Left lung (tissue), 4 donors: ENCODE measurements at regions not wholly inside any gene's neighbourhood (a gene's known extent, or its start where the extent isn't known, plus 50 kb on each side); places are given as distances from the start of the nearest gene placed in this dataset.

ENCODE experiments used
- ATAC-seq: fragments of 200-7000 bp; cut with Tn5 transposase; one replicate; pipeline ENCODE4 v1.9.1; 2020; ENCODE audit warnings: moderate library complexity
- DNase-seq, 4 donors: peaks; one replicate each; pipeline ENCODE4 v3.0.0-alpha.2; 2013 to 2020
- H3K27ac ChIP-seq, 2 donors: fragments of 200-600 bp; sonication (generic) in 1 of 2; one replicate each; pipeline versions ENCODE4 v1.5.0 to v1.8.0; 2020 to 2021
- H3K27me3 ChIP-seq, 2 donors: fragments of 200-600 bp; sonication (generic) in 1 of 2; one replicate each; pipeline versions ENCODE4 v1.5.0 to v1.8.0; 2020 to 2021
- H3K36me3 ChIP-seq, 2 donors: fragments of 200-600 bp; sonication (generic) in 1 of 2; one replicate each; pipeline versions ENCODE4 v1.5.0 to v1.8.0; 2020 to 2021
- H3K4me1 ChIP-seq, 2 donors: fragments of 200-600 bp; one replicate each; pipeline ENCODE4 v1.8.0; 2021
- H3K4me3 ChIP-seq, 2 donors: fragments of 200-600 bp; sonication (generic) in 1 of 2; one replicate each; pipeline versions ENCODE4 v1.5.0 to v1.8.0; 2020 to 2021; ENCODE audit warnings: mild to moderate bottlenecking in 1 of 2
- H3K9me3 ChIP-seq, 2 donors: fragments of 200-600 bp; sonication (generic) in 1 of 2; one replicate each; pipeline versions ENCODE4 v1.5.0 to v1.8.0; 2020 to 2021
- intact Hi-C, 2 donors: fragments of 100-400 bp; cut with DNase I; formaldehyde crosslinking; loops; one replicate each; pipeline versions ENCODE4 v1.11.2 to v1.14.2; 2022
- TF ChIP-seq, protein P1 (sequence below), 2 donors: fragments of 200-600 bp; sonication (generic) in 1 of 2; IDR thresholded peaks; one replicate each; pipeline versions ENCODE4 v1.5.0 to v1.8.0; 2021; ENCODE audit warnings: antibody characterized with exemption in 2 of 2
- donor health status: DM: no; HTN: yes; CAD: no.
- donor health status: DM: no; HTN: no; CAD: no.

DNA sequence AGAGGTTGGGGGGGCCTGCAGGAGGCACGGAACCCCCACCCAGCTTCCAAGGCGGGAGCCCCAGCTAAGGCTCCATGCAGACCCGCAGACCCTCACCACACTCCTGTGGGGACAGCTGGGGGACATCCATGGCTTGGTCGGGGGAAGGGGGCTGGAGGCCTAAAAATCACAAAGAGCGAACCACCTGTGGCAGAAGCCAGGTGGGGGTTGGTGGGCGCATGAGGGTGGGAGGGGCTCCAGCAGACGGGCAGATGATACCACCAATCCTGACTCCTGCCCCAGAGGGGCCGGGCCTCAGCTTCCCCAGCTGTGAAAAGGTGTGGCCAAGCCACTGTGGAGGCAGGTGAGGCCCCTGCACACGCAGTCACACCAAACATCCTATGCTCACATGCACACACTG, 111.6 kb downstream of the FAM53A start:
- no peaks in the 10 kb centered on the region for H3K36me3 ChIP-seq
- H3K4me1 ChIP-seq: no peaks in the 10 kb centered on the region
- peak in 1 of 4 donors; percentile 43 for DNase-seq
- intact Hi-C loops: no loop called here
- peaks cover 0 to 22% of the 10 kb centered on the region in 2 donors for H3K27me3 ChIP-seq
- no peak overlapping the region for H3K27ac ChIP-seq
- no peaks in the 10 kb centered on the region for H3K9me3 ChIP-seq
- no peak overlapping the region for H3K4me3 ChIP-seq
- TF ChIP-seq, protein P1, sequence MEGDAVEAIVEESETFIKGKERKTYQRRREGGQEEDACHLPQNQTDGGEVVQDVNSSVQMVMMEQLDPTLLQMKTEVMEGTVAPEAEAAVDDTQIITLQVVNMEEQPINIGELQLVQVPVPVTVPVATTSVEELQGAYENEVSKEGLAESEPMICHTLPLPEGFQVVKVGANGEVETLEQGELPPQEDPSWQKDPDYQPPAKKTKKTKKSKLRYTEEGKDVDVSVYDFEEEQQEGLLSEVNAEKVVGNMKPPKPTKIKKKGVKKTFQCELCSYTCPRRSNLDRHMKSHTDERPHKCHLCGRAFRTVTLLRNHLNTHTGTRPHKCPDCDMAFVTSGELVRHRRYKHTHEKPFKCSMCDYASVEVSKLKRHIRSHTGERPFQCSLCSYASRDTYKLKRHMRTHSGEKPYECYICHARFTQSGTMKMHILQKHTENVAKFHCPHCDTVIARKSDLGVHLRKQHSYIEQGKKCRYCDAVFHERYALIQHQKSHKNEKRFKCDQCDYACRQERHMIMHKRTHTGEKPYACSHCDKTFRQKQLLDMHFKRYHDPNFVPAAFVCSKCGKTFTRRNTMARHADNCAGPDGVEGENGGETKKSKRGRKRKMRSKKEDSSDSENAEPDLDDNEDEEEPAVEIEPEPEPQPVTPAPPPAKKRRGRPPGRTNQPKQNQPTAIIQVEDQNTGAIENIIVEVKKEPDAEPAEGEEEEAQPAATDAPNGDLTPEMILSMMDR (IDR thresholded peaks at IDR 0.05): no peak
- ATAC-seq: no peak

- Histone ChIP-seq H3K4me3 (no peak overlapping the region), H3K9me3 (no peaks in the 10 kb centered on the region), H3K27me3 (peaks cover 0 to 27% of the 10 kb centered on the region in 2 donors), H3K36me3 (no peaks in the 10 kb centered on the region), H3K27ac (no peak overlapping the region), H3K4me1 (no peaks in the 10 kb centered on the region)
- DNase-seq: peak in 1 of 4 donors; percentile 54
- ATAC-seq: no peak
- TF ChIP-seq, protein P1 (IDR thresholded peaks at IDR 0.05): no peak
- intact Hi-C loops: no loop called here
These were observed 112.1 kb downstream of the FAM53A start for GRCh38 chr4:1572010-1572385.

DNA sequence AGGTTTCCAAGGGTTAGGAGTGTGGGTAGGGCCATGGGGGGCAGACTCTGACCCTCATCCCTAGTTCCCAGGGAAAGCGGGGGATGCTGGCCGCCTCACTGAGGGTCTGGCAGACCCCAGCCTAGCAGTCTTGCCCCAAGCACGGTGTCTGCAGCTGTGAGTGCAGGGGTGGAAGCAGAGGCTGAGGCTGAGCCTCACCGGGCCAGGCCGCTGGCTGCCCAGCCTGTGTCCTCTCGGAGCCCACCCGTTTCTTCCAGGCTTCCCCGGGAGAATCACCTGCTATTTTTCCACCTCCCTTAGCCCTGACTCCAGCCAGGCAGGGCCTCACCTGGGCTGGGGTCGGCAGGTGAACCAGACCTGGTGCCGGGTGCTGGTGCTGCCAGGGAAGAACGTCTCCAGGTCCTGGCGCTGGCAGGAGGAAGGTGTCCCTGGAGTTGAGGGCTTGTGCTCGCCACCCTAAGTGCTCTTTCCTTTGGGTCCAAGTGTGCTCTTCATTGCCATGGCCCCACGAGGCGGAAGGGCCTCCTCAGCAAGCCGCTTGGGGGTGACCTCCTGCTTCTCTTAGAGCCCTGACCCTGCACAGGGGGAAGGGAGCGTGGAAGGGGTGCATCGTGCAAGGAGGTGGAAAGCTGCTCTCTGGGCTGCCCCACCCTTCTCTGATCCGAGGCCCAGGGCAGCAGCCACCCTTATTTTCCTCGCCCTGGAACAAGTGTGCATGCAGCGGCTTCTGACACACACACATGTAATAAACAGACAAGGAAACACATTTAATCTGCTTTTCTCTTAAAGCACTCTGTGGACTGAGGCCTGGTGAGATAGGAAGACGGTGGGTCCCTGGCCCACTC, 112.7 kb downstream of the FAM53A start:
- Histone ChIP-seq H3K9me3 (no peaks in the 10 kb centered on the region), H3K27me3 (peaks cover 0 to 32% of the 10 kb centered on the region in 2 donors), H3K4me3 (no peak overlapping the region), H3K36me3 (no peaks in the 10 kb centered on the region), H3K4me1 (no peaks in the 10 kb centered on the region), H3K27ac (no peak overlapping the region)
- ATAC-seq (no peak), DNase-seq (peak in 1 of 4 donors; percentile 61)
- intact Hi-C loops: no loop called here
- TF ChIP-seq, protein P1 (IDR thresholded peaks at IDR 0.05): no peak

GRCh38 chr4:1570291-1571164, 113.6 kb downstream of the FAM53A start:
- Histone ChIP-seq H3K4me3 (no peak overlapping the region), H3K36me3 (no peaks in the 10 kb centered on the region), H3K27me3 (peaks cover 0 to 41% of the 10 kb centered on the region in 2 donors), H3K4me1 (no peaks in the 10 kb centered on the region), H3K9me3 (no peaks in the 10 kb centered on the region), H3K27ac (no peak overlapping the region)
- ATAC-seq (no peak), DNase-seq (peak in 1 of 4 donors; percentile 56)
- intact Hi-C loops: no loop called here
- TF ChIP-seq, protein P1 (IDR thresholded peaks at IDR 0.05): no peak
